ENCODE measurements at regions not wholly inside any gene's neighbourhood (a gene's known extent, or its start where the extent isn't known, plus 50 kb on each side); places are given as distances from the start of the nearest gene placed in this dataset.

DNA sequence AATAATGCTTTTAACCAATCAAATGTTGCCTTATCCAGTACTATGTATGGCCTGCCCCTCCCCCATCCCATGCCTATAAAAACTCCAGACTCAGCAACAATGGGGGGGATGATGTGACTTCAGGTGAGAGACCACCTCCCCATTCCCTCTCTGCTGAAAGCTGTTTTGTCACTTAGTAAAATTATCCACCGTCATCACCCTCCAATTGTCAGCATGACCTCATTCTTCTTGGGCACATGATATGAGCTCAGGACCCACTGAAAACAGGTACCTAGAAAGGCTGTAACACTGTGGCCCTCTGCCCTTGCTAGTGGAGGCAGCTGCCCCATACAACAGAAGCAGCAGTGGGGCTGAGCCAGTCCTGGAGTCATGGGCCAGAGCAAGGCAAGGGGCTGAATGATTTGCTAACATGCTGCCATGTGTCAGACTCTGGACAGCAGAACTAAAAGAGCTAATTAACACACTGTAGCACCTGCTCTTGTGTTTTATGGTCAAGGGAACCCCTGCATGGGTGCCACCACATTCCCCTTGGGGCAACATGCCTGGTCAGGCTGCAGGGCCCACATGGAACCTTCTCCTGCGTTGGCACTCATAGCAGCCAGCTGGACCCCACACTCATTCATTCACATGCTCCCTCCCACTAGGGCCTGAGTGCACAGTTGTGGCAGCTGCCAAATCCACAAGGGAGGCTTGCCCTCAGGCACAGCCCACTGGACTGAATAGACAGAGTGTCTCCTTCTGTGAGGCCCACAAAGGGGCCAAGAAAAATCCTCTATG, 722.2 kb upstream of the PCDH20 start:
- TF ChIP-seq, protein P1, sequence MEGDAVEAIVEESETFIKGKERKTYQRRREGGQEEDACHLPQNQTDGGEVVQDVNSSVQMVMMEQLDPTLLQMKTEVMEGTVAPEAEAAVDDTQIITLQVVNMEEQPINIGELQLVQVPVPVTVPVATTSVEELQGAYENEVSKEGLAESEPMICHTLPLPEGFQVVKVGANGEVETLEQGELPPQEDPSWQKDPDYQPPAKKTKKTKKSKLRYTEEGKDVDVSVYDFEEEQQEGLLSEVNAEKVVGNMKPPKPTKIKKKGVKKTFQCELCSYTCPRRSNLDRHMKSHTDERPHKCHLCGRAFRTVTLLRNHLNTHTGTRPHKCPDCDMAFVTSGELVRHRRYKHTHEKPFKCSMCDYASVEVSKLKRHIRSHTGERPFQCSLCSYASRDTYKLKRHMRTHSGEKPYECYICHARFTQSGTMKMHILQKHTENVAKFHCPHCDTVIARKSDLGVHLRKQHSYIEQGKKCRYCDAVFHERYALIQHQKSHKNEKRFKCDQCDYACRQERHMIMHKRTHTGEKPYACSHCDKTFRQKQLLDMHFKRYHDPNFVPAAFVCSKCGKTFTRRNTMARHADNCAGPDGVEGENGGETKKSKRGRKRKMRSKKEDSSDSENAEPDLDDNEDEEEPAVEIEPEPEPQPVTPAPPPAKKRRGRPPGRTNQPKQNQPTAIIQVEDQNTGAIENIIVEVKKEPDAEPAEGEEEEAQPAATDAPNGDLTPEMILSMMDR (IDR thresholded peaks at IDR 0.05): no peak
- no peak for TF ChIP-seq EP300 (IDR thresholded peaks at IDR 0.05)

Measured in gastroesophageal sphincter (tissue), 3 donors.